HG02623 (cell line): ENCODE measurements at regions not wholly inside any gene's neighbourhood (a gene's known extent, or its start where the extent isn't known, plus 50 kb on each side); places are given as distances from the start of the nearest gene placed in this dataset.

Experiments
- ATAC-seq: cut with Tn5 transposase; IDR thresholded peaks from one replicate; pipeline ENCODE4 v1.9.1; 2021; ENCODE audit warnings: moderate library complexity; ENCODE audit not compliant: unreplicated experiment

- ATAC-seq: no peak
Measured at GRCh38 chr17:77390870-77391269, 250.1 kb downstream of the SEC14L1 start.

GRCh38 chr17:77391668-77392375 is 251.1 kb downstream of the SEC14L1 start:
- ATAC-seq: no peak

GRCh38 chr17:77392376-77393273 is 251.9 kb downstream of the SEC14L1 start:
- ATAC-seq: no peak

- ATAC-seq: no peak
Measured at GRCh38 chr17:77393274-77393600, 252.5 kb downstream of the SEC14L1 start.

- ATAC-seq: no peak
Measured at GRCh38 chr17:77393867-77394539, 253.2 kb downstream of the SEC14L1 start.

- ATAC-seq: no peak
Measured at GRCh38 chr17:77394540-77395295, 253.9 kb downstream of the SEC14L1 start.

GRCh38 chr17:77395501-77396048 is 254.8 kb downstream of the SEC14L1 start:
- no peak for ATAC-seq

GRCh38 chr17:77396610-77397009 is 255.8 kb downstream of the SEC14L1 start:
- ATAC-seq: no peak

GRCh38 chr17:77398274-77398673 is 257.5 kb downstream of the SEC14L1 start:
- ATAC-seq: no peak

- no peak for ATAC-seq
Measured at GRCh38 chr17:77399319-77399957, 258.7 kb downstream of the SEC14L1 start.

- ATAC-seq: no peak
Measured at GRCh38 chr17:77400445-77400870, 259.7 kb downstream of the SEC14L1 start.

- no peak for ATAC-seq
Measured at GRCh38 chr17:77402159-77402731, 261.5 kb downstream of the SEC14L1 start.

GRCh38 chr17:77403854-77404253 is 263.1 kb downstream of the SEC14L1 start:
- ATAC-seq: no peak

GRCh38 chr17:77404812-77405581 is 264.2 kb downstream of the SEC14L1 start:
- peak; percentile 51 for ATAC-seq

GRCh38 chr17:77405867-77406732 is 265.3 kb downstream of the SEC14L1 start:
- no peak for ATAC-seq

GRCh38 chr17:77407321-77408277 is 266.8 kb downstream of the SEC14L1 start:
- no peak for ATAC-seq

GRCh38 chr17:77408284-77408683 is 267.5 kb downstream of the SEC14L1 start:
- ATAC-seq: no peak
